HG02870 (cell line): ENCODE measurements at regions not wholly inside any gene's neighbourhood (a gene's known extent, or its start where the extent isn't known, plus 50 kb on each side); places are given as distances from the start of the nearest gene placed in this dataset.
"Not testable (repeated sequence)": the region's sequence is repeated elsewhere in the genome, so short reads cannot be mapped to it uniquely, and the experiment has no call there.

Experiments used
- ATAC-seq: cut with Tn5 transposase; IDR thresholded peaks from one replicate; pipeline ENCODE4 v1.9.1; 2021; ENCODE audit warnings: mild to moderate bottlenecking, moderate library complexity; ENCODE audit not compliant: unreplicated experiment

DNA sequence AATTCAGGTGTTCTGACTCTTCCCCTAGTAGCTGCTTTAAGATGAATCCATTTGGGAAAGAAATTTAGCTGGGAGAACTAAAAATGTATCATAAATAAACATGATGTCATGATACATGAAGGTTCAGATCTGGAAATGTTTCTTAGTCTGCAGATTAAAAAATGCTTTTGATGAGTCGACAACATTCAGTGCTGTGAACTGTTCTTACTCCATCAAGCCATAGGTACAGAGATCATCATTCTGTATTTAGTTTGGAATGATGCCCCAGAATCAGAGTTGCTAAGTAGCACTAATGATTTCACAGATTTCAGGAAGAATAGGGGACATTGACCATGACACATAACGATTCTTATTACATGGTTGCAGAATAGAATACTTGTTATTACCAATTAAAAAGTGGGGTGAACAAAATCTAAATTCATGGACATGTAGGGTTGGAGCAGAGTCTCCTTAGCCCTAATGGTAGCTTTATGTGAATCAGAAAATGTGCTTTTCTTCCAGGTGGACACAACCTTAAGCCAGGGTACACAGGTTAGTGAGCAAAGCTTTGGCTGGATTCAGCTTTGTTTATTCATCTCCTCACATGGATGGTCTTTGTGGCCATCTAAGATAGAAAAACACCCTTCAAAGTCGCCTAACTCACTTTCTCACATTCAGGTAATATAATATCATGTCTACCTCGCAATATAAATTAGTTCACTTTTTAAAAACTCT is 205.4 kb upstream of the SEL1L start:
- ATAC-seq, result no peak

GRCh38 chr14:81743605-81744004 is 210.0 kb upstream of the SEL1L start:
- ATAC-seq, result no peak

DNA sequence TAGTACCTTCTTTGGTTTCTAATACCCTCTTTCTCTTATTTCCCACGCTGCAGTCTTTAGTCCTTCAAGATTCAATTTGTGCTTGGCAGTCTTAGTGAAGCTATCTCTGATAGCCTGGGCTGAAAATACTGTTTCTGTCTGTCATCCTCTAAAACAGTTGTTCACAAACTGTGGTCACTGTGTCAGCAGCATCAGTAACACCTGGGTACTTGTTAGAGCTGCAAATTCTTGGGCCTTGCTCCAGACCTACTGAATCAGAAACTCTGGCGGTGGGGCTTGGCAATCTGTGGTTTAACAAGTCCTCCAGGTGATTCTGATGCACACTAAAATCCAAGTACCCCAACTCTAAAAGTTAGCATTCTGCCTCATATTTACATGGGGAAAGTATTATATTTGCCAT is 217.5 kb upstream of the SEL1L start:
- no peak for ATAC-seq

DNA sequence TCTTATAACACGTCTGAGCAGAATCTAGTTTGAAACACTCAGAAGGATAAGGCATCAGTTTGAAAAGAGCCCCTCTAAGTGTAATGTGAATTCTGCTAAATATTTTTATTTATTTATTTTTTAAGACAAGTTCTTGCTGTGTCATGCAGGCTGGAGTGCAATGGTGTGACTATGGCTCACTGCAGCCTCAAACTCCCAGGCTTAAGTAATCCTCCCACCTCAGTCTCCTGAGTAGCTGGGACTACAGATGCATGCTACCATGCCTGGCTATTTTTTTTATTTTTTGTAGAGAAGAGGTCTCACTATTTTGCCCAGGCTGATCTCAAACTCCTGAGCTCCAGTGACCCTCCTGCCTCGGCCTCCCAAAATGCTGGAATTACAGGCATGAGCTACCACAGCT is 225.9 kb upstream of the SEL1L start:
- no peak for ATAC-seq

GRCh38 chr14:81765651-81766275 is 232.1 kb upstream of the SEL1L start:
- ATAC-seq, result no peak

GRCh38 chr14:81766321-81766915 is 232.8 kb upstream of the SEL1L start:
- ATAC-seq, result no peak

DNA sequence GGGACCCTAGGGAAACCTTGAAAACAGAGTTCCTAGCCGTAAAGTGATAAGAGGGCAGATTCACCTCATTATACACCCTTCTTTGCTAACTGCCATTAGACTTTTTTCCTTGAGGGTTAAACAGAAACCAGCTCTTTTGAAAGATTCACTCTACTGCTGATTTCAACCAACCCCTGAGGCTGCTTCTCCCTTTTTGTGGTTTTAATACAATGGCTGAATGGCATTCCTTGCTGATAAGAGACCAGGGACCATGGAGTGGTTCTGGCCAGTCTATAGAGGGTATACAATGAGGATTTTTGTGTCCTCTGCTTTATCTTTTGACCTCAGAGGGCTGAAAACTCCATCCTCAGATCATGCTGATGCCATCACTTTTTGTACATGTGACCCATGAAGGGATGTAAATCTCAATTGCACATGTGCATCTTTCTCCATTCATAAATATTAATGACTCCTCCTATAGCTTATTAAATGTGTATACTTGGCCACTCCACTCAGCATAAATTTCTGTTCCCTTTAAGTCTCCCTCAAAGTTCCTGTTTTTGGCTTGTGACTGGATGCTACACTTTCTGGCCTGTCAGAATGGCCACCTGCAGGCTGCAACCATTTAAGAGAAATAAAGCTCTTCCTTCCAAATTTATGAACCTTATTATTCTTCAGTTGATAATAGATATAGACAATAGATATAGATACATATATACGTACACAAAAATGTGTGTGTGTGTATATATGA is 233.8 kb upstream of the SEL1L start:
- ATAC-seq, result no peak

GRCh38 chr14:81771651-81772275 is 238.1 kb upstream of the SEL1L start:
- ATAC-seq, result no peak

DNA sequence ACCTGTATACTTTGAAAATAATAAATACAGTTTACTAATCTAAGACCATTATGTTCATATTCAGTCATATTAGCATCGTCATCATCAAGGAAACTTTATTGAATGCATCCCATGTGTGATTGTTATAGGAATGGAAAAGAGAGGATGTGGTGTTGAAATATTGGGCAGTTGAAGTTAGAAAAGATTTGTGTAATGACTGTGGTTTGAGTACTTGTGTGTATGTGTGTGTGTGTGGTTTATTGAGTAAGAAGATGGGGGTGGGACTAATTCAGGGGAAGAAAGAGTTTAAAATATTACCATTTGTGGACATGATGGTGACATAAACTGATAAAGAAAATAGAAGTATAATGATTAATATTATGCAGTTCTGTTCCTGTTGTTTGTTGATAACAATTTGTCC is 238.7 kb upstream of the SEL1L start:
- no peak for ATAC-seq

GRCh38 chr14:81776531-81776930 is 242.9 kb upstream of the SEL1L start:
- no peak for ATAC-seq

DNA sequence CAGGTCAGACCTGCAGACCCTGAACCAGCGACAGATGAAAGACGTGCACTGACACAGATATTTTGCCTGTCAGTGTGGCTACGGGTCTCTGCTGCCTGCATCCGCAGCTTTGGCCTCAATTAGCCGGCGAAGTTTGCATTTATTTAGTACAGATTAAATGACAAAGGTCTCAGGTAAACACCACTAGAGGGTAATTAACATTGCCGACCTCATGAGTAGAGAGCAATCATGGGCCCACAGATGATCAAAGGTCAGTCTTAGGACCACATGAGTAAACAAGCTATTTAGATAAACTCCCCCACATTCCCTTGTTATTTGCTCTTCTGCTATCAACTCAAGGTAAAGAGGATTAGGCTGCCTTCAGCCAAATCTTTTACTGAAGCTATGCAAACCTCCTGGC is 248.1 kb upstream of the SEL1L start:
- not testable (repeated sequence) for ATAC-seq

DNA sequence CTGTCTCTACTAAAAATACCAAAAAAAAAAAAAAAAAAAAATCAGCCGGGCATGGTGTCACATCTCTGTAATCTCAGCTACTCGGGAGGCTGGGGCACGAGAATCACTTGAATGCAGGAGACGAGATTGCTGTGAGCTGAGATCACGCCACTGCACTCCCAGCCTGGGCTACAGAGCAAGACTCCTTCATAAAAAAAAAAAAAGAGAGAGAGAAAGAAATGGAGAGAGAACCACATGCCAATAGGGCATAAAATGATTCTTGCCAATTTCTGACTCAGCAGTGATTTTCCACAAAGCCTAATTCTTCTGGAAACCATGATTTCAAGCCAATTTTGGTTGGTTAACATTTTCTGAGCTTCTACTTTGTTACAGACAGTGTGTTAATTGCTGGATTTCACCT is 250.4 kb upstream of the SEL1L start:
- no peak for ATAC-seq

GRCh38 chr14:81797315-81797714 is 263.7 kb upstream of the SEL1L start:
- ATAC-seq, result no peak

DNA sequence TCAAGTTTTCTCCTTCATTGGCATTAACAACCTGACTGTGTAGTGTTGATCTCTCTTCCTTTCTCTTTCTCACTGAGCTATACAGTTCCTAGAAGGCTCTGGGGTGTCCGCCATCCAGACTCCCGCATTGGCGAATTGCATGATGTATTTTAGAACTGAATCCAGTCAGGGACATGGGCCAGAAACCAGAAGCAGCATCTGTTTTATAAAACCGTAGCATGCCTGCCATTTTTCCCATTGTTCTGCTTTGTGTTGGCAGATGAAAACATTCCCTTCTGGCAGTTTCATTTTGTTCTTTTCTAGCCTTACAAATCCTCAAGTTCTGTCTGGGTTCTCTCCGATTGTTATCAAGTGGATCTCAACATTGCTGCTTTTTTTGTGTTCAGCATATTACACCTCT is 268.3 kb upstream of the SEL1L start:
- ATAC-seq, result no peak

- ATAC-seq, result no peak
These were observed 268.7 kb upstream of the SEL1L start for GRCh38 chr14:81802341-81802740.

DNA sequence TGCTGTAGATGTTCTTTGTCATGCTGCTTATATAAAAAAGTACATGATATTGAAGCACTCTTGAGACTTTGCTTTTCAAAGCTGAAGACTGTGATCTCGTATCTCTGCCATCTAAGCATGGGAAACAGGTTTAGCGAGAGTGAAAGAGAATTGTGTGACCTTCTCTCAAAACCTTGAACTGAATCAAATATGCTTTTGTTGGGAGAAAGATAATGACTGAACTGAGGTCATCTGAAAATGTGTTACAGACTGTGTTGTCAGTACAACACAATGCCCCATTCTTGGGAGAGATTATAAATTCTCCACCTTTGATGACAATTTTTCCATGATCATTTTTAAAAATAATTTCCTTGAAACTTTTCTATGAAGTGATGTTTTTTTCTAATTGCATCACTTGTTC is 272.1 kb upstream of the SEL1L start:
- ATAC-seq, result no peak

- ATAC-seq, result no peak
These were observed 278.1 kb upstream of the SEL1L start for GRCh38 chr14:81811705-81812269.

DNA sequence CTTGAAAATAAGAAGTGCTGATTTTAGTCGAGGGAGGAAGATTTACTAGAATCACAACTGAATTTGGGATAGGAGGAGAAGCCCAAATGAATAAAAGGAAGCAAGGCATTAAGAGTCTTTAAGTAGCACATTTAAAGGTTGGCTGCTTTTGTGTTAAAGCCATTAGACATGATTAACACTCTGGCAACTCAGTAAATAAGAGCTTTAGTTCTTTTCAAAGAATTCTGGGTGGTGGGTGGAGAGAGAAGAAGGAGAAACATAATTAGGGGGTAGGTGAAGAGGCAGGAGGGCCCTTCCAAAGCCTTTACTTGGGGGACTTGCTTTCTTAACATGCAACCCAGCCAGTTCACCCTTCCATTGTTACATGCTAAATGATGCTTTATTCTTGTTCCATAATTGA is 284.6 kb upstream of the SEL1L start:
- no peak for ATAC-seq

DNA sequence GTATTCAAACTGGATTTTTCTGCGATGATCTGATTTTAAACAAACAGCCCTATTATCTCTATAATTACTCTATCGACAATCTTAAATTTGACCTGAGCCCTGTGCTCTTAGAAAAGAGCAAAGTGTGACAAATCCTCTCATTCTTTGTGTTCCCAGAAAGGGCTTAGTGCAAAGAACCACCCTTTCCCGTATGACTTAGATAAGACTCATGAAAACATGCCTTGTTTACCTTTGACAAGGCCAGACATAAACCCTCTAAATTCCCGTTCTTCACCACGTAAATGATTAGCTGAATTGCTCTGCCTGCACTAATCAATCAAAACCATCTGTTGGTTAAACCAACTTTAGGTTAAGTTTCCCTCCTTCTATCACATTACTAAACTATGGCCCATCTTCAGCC is 285.7 kb upstream of the SEL1L start:
- ATAC-seq, result no peak

DNA sequence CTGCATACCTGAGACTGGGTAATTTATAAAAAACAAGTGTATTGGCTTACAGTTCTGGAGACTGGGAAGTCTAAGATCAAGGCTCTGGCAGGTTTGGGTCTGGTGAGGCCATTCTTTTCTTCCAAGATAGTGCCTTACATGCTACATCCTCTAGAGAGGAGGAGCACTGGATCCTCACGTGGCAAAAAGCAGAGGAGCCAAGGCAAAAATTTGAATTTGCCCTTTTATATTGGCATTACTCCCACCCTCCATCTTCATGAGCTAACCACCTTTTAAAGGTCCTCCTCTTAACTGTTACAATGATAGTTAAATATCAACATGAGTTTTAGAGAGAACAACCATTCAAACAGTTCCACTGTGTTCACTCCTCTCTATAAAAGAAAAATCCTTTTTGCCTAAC is 286.3 kb upstream of the SEL1L start:
- no peak for ATAC-seq

DNA sequence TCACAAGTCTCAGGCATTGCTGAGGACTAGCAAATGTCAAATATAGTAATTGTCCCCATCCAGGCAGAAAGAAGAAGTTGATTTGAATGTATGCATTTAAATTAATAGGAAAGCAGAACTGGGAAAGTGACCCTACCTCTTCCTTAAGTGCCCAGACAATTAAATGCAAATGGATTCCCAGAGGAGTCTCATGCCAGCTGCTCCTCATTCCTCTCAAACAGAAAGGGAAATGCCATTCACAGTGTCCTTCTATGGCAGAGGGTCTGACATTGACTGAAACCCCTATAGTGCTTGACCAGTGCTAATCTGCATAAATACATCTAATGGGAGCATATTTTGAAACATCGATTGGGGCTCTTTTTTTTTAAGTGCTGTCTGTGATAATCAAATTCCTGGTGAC is 292.4 kb upstream of the SEL1L start:
- ATAC-seq, result no peak
